GM12878 (cell line): ENCODE measurements at regions not wholly inside any gene's neighbourhood (a gene's known extent, or its start where the extent isn't known, plus 50 kb on each side); places are given as distances from the start of the nearest gene placed in this dataset.
A peak's percentile ranks its signal among the peaks of the same experiment; 100 is the strongest.

Experiments
- ATAC-seq: fragments of 200-7000 bp; cut with Tn5 transposase; 3 replicates; pipeline ENCODE4 v1.9.1; 2020; ENCODE audit warnings: mild to moderate bottlenecking, moderate library complexity
- BruUV-seq: library from RNA; stranded (reverse); fragments of 400-500 nt; replicated peaks from 2 replicates; lab custom pipeline; 2021; lab: Mats Ljungman, UMichigan
- CTCF ChIA-PET: fragments of 300-600 bp; sonication (Branson Sonifier 250); formaldehyde crosslinking; extraction: SDS; loops from one replicate; lab custom pipeline; 2021; ENCODE audit warnings: inconsistent platforms; lab: Yijun Ruan, JAX
- POLR2A ChIA-PET: fragments of 350-600 bp; formaldehyde crosslinking; extraction: SDS; loops from one replicate; lab custom pipeline; 2021; ENCODE audit warnings: inconsistent platforms; lab: Charles Lee
- RAD21 ChIA-PET: fragments of 300-600 bp; sonication (Branson Sonifier 250); formaldehyde crosslinking; loops from one replicate; lab custom pipeline; 2023; ENCODE audit warnings: antibody characterized with exemption; ENCODE audit not compliant: unreplicated experiment; lab: Charles Lee
- SMC1A ChIA-PET: fragments of 300-600 bp; sonication (Branson Sonifier 250); formaldehyde crosslinking; loops from one replicate; lab custom pipeline; 2023; ENCODE audit not compliant: unreplicated experiment, uncharacterized antibody; lab: Charles Lee
- DNase-seq: peaks from one replicate; pipeline ENCODE4 v3.0.0-alpha.2; 2011; ENCODE audit warnings: low read depth, low spot score
- FAIRE-seq: peaks from 3 replicates; lab custom pipeline; 2011; peaks lifted over from hg19 to GRCh38; lab: Jason Lieb, UNC
- H2AFZ ChIP-seq: 2 replicates; pipeline ENCODE4 v1.6.0; 2011; ENCODE audit warnings: low read depth, low read length, control low read depth; ENCODE audit not compliant: control insufficient read depth
- H3K27ac ChIP-seq: 2 replicates; pipeline ENCODE4 v1.5.1; 2011; ENCODE audit warnings: control low read depth; ENCODE audit not compliant: control insufficient read depth, insufficient read depth
- H3K27me3 ChIP-seq, 2 experiments: replicated peaks in 1 of 2; 2 replicates each; pipeline versions ENCODE4 v1.6.0 to v1.6.1; 2011; ENCODE audit warnings: low read length in 1 of 2; ENCODE audit not compliant: control insufficient read depth in 2 of 2, insufficient read depth in 2 of 2
- H3K36me3 ChIP-seq, 2 experiments: 2 replicates each; pipeline ENCODE4 v1.5.1; 2011; ENCODE audit warnings: low read length in 1 of 2; ENCODE audit not compliant: control insufficient read depth in 2 of 2, insufficient read depth in 2 of 2
- H3K4me1 ChIP-seq: 2 replicates; pipeline ENCODE4 v1.6.1; 2011; ENCODE audit warnings: mild to moderate bottlenecking, low read length, moderate library complexity, mixed read lengths; ENCODE audit not compliant: control insufficient read depth, insufficient read depth
- H3K4me2 ChIP-seq: 2 replicates; pipeline ENCODE4 v1.6.0; 2011; ENCODE audit warnings: control low read depth; ENCODE audit not compliant: control insufficient read depth, insufficient read depth
- H3K4me3 ChIP-seq: fragments of 200-600 bp; sonication (generic); 2 replicates; pipeline ENCODE4 v1.5.1; 2016
- H3K79me2 ChIP-seq: 2 replicates; pipeline ENCODE4 v1.6.0; 2011; ENCODE audit warnings: low read length; ENCODE audit not compliant: control insufficient read depth, insufficient read depth
- H3K9ac ChIP-seq: 2 replicates; pipeline ENCODE4 v1.8.0; 2011; ENCODE audit warnings: low read length, control low read depth, mixed read lengths; ENCODE audit not compliant: control insufficient read depth, insufficient read depth
- H3K9me3 ChIP-seq: replicated peaks from 3 replicates; pipeline ENCODE4 v1.5.1; 2011; ENCODE audit warnings: mild to moderate bottlenecking, low read length; ENCODE audit not compliant: control insufficient read depth, insufficient read depth
- H4K20me1 ChIP-seq: 2 replicates; pipeline ENCODE4 v1.6.0; 2011; ENCODE audit not compliant: control insufficient read depth, insufficient read depth
- CHD1 ChIP-seq: IDR thresholded peaks from 2 replicates; pipeline ENCODE4 v1.6.1; 2012; ENCODE audit warnings: low read depth, low read length, improper control_type of control experiment
- DPF2 ChIP-seq: fragments of 450-650 bp; IDR thresholded peaks from 2 replicates; pipeline ENCODE4 v1.6.1; 2017; ENCODE audit warnings: mild to moderate bottlenecking
- IKZF1 ChIP-seq: fragments of 450-650 bp; conservative IDR thresholded peaks from 2 replicates; pipeline ENCODE4 v1.6.1; 2017; ENCODE audit warnings: antibody characterized with exemption, mild to moderate bottlenecking
- IKZF2 ChIP-seq, 2 experiments: fragments of 450-650 bp; IDR thresholded peaks; 2 replicates each; pipeline ENCODE4 v1.6.1; 2017; ENCODE audit warnings: mild to moderate bottlenecking in 2 of 2, moderate library complexity in 2 of 2
- NBN ChIP-seq: fragments of 450-650 bp; IDR thresholded peaks from 2 replicates; pipeline ENCODE4 v1.6.1; 2016
- NFYA ChIP-seq: IDR thresholded peaks from 2 replicates; pipeline ENCODE4 v1.6.1; 2011; ENCODE audit warnings: low read depth, mild to moderate bottlenecking, low read length, improper control_type of control experiment, borderline replicate concordance
- SPI1 ChIP-seq: IDR thresholded peaks from 2 replicates; pipeline ENCODE4 v1.6.1; 2011; ENCODE audit warnings: low read depth, mild to moderate bottlenecking, low read length, moderate library complexity, borderline replicate concordance; ENCODE audit not compliant: insufficient read depth
- ZNF24 ChIP-seq: fragments of 450-650 bp; IDR thresholded peaks from 2 replicates; pipeline ENCODE4 v1.6.1; 2017; ENCODE audit warnings: antibody characterized with exemption, mild to moderate bottlenecking
- in situ Hi-C: fragments of 300-500 bp; cut with MboI; formaldehyde crosslinking; loops from 9 replicates; pipeline ENCODE4 v1.14.3; 2018; ENCODE audit warnings: mixed read lengths
- intact Hi-C: fragments of 100-400 bp; cut with micrococcal nuclease; formaldehyde crosslinking; loops from one replicate; pipeline ENCODE4 v1.14.2; 2022; ENCODE audit not compliant: unreplicated experiment
- TF ChIP-seq, protein P1 (sequence below): fragments of 450-650 bp; formaldehyde crosslinking; IDR thresholded peaks from 2 replicates; pipeline ENCODE4 v1.4.0; 2022; ENCODE audit warnings: mild to moderate bottlenecking, moderate library complexity
- TF ChIP-seq, protein P2 (sequence below): fragments of 450-650 bp; IDR thresholded peaks from 2 replicates; pipeline ENCODE4 v1.6.1; 2017; ENCODE audit warnings: antibody characterized with exemption, mild to moderate bottlenecking, moderate library complexity
- TF ChIP-seq, protein P3 (sequence below): fragments of 450-650 bp; IDR thresholded peaks from 2 replicates; pipeline ENCODE4 v1.6.1; 2017; ENCODE audit warnings: low read depth, mild to moderate bottlenecking, moderate library complexity
- TF ChIP-seq, protein P4 (sequence below), 3 experiments: IDR thresholded peaks in 2 of 3; conservative IDR thresholded peaks in 1 of 3; 2 replicates each; pipeline ENCODE4 v1.5.1; 2011; ENCODE audit warnings: low read depth in 3 of 3, low read length in 3 of 3, mild to moderate bottlenecking in 3 of 3, control low read depth in 2 of 3, moderate library complexity in 2 of 3, inconsistent platforms in 1 of 3, mixed read lengths in 1 of 3; ENCODE audit not compliant: control insufficient read depth in 2 of 3, insufficient read depth in 1 of 3; ENCODE audit errors: extremely low read depth in 1 of 3

DNA sequence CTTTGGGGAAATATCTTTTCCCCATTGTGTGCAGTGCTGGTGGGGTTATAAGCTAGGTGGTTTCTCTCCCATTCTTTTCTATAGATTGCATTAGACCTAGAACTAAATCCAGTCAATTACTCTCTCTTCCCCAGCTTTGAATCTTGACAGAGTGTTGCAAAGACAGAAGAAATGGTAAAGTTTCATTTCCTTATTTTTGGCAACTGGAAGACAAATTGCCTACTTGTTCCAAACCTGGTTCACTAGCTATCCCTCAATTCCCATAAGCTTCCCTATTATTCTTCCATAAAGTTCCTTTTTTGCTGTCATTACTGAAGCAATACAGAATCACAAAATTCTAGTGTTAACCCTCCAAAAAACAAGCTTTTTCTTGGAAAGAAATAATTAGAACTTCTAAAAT, 94.0 kb upstream of the ITGA4 start:
- no peak; the same call in 1 of the 3 replicates for ATAC-seq
- no peak for FAIRE-seq
- ChIA-PET POLR2A (no interaction called here), CTCF (interaction anchor here (0.6 to 2.3 kb wide), 7 partner anchors 10 to 86 kb away, joined by 3 to 7 read pairs (median 3); no protein-coding TSS in a partner anchor), SMC1A (interaction anchor here (0.7 to 2.2 kb wide), 13 partner anchors 8 to 257 kb away, joined by 3 to 11 read pairs (median 4); no protein-coding TSS in a partner anchor)
- intact Hi-C loops (no loop called here), in situ Hi-C loops (no loop called here)
- BruUV-seq: no TSS peak
- H3K4me2 ChIP-seq: no peak overlapping the region
- H3K4me1 ChIP-seq: peaks cover 3% of the 10 kb centered on the region
- no peak overlapping the region for H3K4me3 ChIP-seq
- H3K36me3 ChIP-seq: no peaks in the 10 kb centered on the region
- H3K79me2 ChIP-seq: no peaks in the 10 kb centered on the region
- no peak overlapping the region for H3K9ac ChIP-seq
- H2AFZ ChIP-seq: no peak overlapping the region
- no peak for DNase-seq
- H3K27ac ChIP-seq: no peak overlapping the region
- no peaks in the 10 kb centered on the region for H4K20me1 ChIP-seq
- TF ChIP-seq NBN (no peak), ZNF24 (no peak), CHD1 (no peak), SPI1 (peak; percentile 77), NFYA (no peak), IKZF2 (IDR thresholded peaks at IDR 0.05) (peak; percentile 61 to 75; a peak in 3 of 4 replicates), IKZF1 (peak; percentile 48; the same call in 1 of the 2 replicates), DPF2 (0 out of 2 replicates have a peak, but pooled peaks have one; percentile 31)
- TF ChIP-seq, protein P1, sequence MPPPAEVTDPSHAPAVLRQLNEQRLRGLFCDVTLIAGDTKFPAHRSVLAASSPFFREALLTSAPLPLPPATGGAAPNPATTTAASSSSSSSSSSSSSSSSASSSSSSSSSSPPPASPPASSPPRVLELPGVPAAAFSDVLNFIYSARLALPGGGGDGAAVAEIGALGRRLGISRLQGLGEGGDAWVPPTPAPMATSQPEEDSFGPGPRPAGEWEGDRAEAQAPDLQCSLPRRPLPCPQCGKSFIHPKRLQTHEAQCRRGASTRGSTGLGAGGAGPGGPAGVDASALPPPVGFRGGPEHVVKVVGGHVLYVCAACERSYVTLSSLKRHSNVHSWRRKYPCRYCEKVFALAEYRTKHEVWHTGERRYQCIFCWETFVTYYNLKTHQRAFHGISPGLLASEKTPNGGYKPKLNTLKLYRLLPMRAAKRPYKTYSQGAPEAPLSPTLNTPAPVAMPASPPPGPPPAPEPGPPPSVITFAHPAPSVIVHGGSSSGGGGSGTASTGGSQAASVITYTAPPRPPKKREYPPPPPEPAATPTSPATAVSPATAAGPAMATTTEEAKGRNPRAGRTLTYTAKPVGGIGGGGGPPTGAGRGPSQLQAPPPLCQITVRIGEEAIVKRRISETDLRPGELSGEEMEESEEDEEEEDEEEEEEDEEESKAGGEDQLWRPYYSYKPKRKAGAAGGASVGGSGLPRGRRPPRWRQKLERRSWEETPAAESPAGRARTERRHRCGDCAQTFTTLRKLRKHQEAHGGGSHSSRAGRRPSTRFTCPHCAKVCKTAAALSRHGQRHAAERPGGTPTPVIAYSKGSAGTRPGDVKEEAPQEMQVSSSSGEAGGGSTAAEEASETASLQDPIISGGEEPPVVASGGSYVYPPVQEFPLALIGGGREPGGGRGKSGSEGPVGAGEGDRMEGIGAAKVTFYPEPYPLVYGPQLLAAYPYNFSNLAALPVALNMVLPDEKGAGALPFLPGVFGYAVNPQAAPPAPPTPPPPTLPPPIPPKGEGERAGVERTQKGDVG: no peak
- TF ChIP-seq, protein P2, sequence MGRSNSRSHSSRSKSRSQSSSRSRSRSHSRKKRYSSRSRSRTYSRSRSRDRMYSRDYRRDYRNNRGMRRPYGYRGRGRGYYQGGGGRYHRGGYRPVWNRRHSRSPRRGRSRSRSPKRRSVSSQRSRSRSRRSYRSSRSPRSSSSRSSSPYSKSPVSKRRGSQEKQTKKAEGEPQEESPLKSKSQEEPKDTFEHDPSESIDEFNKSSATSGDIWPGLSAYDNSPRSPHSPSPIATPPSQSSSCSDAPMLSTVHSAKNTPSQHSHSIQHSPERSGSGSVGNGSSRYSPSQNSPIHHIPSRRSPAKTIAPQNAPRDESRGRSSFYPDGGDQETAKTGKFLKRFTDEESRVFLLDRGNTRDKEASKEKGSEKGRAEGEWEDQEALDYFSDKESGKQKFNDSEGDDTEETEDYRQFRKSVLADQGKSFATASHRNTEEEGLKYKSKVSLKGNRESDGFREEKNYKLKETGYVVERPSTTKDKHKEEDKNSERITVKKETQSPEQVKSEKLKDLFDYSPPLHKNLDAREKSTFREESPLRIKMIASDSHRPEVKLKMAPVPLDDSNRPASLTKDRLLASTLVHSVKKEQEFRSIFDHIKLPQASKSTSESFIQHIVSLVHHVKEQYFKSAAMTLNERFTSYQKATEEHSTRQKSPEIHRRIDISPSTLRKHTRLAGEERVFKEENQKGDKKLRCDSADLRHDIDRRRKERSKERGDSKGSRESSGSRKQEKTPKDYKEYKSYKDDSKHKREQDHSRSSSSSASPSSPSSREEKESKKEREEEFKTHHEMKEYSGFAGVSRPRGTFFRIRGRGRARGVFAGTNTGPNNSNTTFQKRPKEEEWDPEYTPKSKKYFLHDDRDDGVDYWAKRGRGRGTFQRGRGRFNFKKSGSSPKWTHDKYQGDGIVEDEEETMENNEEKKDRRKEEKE: no peak
- TF ChIP-seq, protein P3, sequence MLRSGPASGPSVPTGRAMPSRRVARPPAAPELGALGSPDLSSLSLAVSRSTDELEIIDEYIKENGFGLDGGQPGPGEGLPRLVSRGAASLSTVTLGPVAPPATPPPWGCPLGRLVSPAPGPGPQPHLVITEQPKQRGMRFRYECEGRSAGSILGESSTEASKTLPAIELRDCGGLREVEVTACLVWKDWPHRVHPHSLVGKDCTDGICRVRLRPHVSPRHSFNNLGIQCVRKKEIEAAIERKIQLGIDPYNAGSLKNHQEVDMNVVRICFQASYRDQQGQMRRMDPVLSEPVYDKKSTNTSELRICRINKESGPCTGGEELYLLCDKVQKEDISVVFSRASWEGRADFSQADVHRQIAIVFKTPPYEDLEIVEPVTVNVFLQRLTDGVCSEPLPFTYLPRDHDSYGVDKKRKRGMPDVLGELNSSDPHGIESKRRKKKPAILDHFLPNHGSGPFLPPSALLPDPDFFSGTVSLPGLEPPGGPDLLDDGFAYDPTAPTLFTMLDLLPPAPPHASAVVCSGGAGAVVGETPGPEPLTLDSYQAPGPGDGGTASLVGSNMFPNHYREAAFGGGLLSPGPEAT: 0 out of 2 replicates have a peak, but pooled peaks have one; percentile 23
- TF ChIP-seq, protein P4, sequence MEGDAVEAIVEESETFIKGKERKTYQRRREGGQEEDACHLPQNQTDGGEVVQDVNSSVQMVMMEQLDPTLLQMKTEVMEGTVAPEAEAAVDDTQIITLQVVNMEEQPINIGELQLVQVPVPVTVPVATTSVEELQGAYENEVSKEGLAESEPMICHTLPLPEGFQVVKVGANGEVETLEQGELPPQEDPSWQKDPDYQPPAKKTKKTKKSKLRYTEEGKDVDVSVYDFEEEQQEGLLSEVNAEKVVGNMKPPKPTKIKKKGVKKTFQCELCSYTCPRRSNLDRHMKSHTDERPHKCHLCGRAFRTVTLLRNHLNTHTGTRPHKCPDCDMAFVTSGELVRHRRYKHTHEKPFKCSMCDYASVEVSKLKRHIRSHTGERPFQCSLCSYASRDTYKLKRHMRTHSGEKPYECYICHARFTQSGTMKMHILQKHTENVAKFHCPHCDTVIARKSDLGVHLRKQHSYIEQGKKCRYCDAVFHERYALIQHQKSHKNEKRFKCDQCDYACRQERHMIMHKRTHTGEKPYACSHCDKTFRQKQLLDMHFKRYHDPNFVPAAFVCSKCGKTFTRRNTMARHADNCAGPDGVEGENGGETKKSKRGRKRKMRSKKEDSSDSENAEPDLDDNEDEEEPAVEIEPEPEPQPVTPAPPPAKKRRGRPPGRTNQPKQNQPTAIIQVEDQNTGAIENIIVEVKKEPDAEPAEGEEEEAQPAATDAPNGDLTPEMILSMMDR (IDR thresholded peaks at IDR 0.05 in 2 of 3, conservative IDR thresholded peaks at IDR 0.05 in 1 of 3; ENCODE audit: control insufficient read depth in 2 of 3, extremely low read depth in 1 of 3, insufficient read depth in 1 of 3, low read depth in 3 of 3, low read length in 3 of 3): no peak
- TF ChIP-seq, all 136 proteins: peak for 5
- no peaks in the 10 kb centered on the region for H3K9me3 ChIP-seq
- RAD21 ChIA-PET: interaction anchor here (0.8 to 1.6 kb wide), 2 partner anchors 11 to 44 kb away, joined by 3 to 4 read pairs; no protein-coding TSS in a partner anchor
- H3K27me3 ChIP-seq: no peaks in the 10 kb centered on the region
